ENCODE measurements at regions not wholly inside any gene's neighbourhood (a gene's known extent, or its start where the extent isn't known, plus 50 kb on each side); places are given as distances from the start of the nearest gene placed in this dataset.

GRCh38 chrX:68983004-68983857, 154.4 kb downstream of the EFNB1 start:
- H2BK15ac ChIP-seq (ENCODE audit: low read depth, low read length), result no peak overlapping the region
- no peaks in the 10 kb centered on the region for H3K9me1 ChIP-seq (ENCODE audit: insufficient read depth, low read length)
- no peak overlapping the region for H2BK120ac ChIP-seq (ENCODE audit: low read depth, low read length)
- no peak overlapping the region for H2AFZ ChIP-seq (replicated peaks; ENCODE audit: low read length, poor library complexity)
- no peak overlapping the region for H3K9ac ChIP-seq (ENCODE audit: low read depth, low read length)
- H4K20me1 ChIP-seq (ENCODE audit: insufficient read depth, low read length), result no peaks in the 10 kb centered on the region; the same call in 1 of the 2 replicates
- H2BK20ac ChIP-seq (ENCODE audit: low read depth, low read length), result no peak overlapping the region
- dilution Hi-C loops (cut with HindIII; ENCODE audit: low sequenced_read_pairs, unreplicated experiment), result no loop called here
- H3K79me1 ChIP-seq (ENCODE audit: low read depth in 1 of 2, low read length in 2 of 2), result no peaks in the 10 kb centered on the region
- no CpG with 5 or more reads among the region's 3 CpGs for WGBS, 2 experiments (ENCODE audit: extremely low coverage in 2 of 2, insufficient read length in 1 of 2)
- in situ Hi-C loops (cut with MboI; ENCODE audit: low sequenced_read_pairs), result no loop called here
- H4K91ac ChIP-seq (ENCODE audit: insufficient read depth, low read depth, low read length), result no peak overlapping the region
- BruUV-seq (replicated peaks), result no TSS peak
- H3K14ac ChIP-seq (replicated peaks; ENCODE audit: low read depth, low read length), result no peak overlapping the region
- no peak overlapping the region for H2BK5ac ChIP-seq (ENCODE audit: low read depth, low read length, poor library complexity, severe bottlenecking)
- H3K23ac ChIP-seq (ENCODE audit: low read depth, low read length), result no peak overlapping the region
- POLR2A ChIA-PET (ENCODE audit: unreplicated experiment), result no interaction called here
- H4K5ac ChIP-seq (ENCODE audit: low read depth, low read length), result no peak overlapping the region
- CTCF ChIA-PET, result no interaction called here
- H3K36me3 ChIP-seq (ENCODE audit: control insufficient read depth, insufficient read depth, low read length), result no peaks in the 10 kb centered on the region
- no peak overlapping the region for H3K4me2 ChIP-seq (ENCODE audit: low read depth, low read length)
- H2AK5ac ChIP-seq (ENCODE audit: low read depth, low read length), result no peak overlapping the region
- ATAC-seq (ENCODE audit: low read depth), result no peak
- H3K27me3 ChIP-seq (ENCODE audit: control insufficient read depth, insufficient read depth, low read length), result peaks cover 7% of the 10 kb centered on the region; the same call in 1 of the 2 replicates
- TF ChIP-seq SMC3 (IDR thresholded peaks at IDR 0.05; ENCODE audit: low read depth, low read length) (no peak), USF2 (IDR thresholded peaks at IDR 0.05; ENCODE audit: low read depth, low read length) (no peak), MAZ (IDR thresholded peaks at IDR 0.05; ENCODE audit: borderline replicate concordance, low read depth, low read length) (no peak), MXI1 (IDR thresholded peaks at IDR 0.05; ENCODE audit: borderline replicate concordance, low read depth, low read length) (no peak), RFX5 (IDR thresholded peaks at IDR 0.05; ENCODE audit: low read depth, low read length) (no peak), ELK1 (IDR thresholded peaks at IDR 0.05; ENCODE audit: borderline replicate concordance, low read depth, low read length) (no peak), CHD1 (IDR thresholded peaks at IDR 0.05; ENCODE audit: low read depth, low read length) (no peak), MAFK (IDR thresholded peaks at IDR 0.05; ENCODE audit: low read depth, low read length) (no peak), RCOR1 (IDR thresholded peaks at IDR 0.05; ENCODE audit: insufficient replicate concordance, low read length) (no peak), POLR2A (IDR thresholded peaks at IDR 0.05; ENCODE audit: low read depth, low read length) (no peak), BHLHE40 (IDR thresholded peaks at IDR 0.05; ENCODE audit: low read depth, low read length) (no peak), CTCF (conservative IDR thresholded peaks at IDR 0.05; ENCODE audit: low read depth, low read length) (no peak), FOS (IDR thresholded peaks at IDR 0.05; ENCODE audit: low read depth, low read length) (no peak), CEBPB (IDR thresholded peaks at IDR 0.05; ENCODE audit: low read depth, low read length) (no peak), NFE2L2 (IDR thresholded peaks at IDR 0.05; ENCODE audit: low read depth, low read length) (no peak), RAD21 (IDR thresholded peaks at IDR 0.05; ENCODE audit: low read length) (no peak)
- H3K4me3 ChIP-seq (ENCODE audit: insufficient read depth, low read depth, low read length), result no peak overlapping the region
- no peak overlapping the region for H3K4ac ChIP-seq (ENCODE audit: low read depth, low read length)
- no peak for DNase-seq
- intact Hi-C loops (cut with micrococcal nuclease), result no loop called here
- H3K56ac ChIP-seq (ENCODE audit: extremely low read depth, insufficient read depth, low read length), result no peak overlapping the region
- no peak overlapping the region for H3K18ac ChIP-seq (ENCODE audit: low read depth, low read length)
- no peaks in the 10 kb centered on the region for H3K9me3 ChIP-seq (ENCODE audit: control insufficient read depth, insufficient read depth, low read length)
- peaks cover 5% of the 10 kb centered on the region for H3K4me1 ChIP-seq (ENCODE audit: control insufficient read depth, insufficient read depth, low read length)
- H4K8ac ChIP-seq (ENCODE audit: low read depth in 2 of 2, low read length in 2 of 2), result no peak overlapping the region
- H2AK9ac ChIP-seq (replicated peaks; ENCODE audit: low read depth, low read length, poor library complexity), result no peak overlapping the region
- H3K27ac ChIP-seq (ENCODE audit: insufficient read depth, low read length), result no peak overlapping the region

Data from IMR-90 (cell line).